ENCODE measurements at regions not wholly inside any gene's neighbourhood (a gene's known extent, or its start where the extent isn't known, plus 50 kb on each side); places are given as distances from the start of the nearest gene placed in this dataset.
"Not testable (repeated sequence)": the region's sequence is repeated elsewhere in the genome, so short reads cannot be mapped to it uniquely, and the experiment has no call there.

- DNase-seq = no peak
These were observed 227.4 kb downstream of the RPAP3 start for GRCh38 chr12:47478426-47478825.

GRCh38 chr12:47473091-47473490 lies 232.7 kb downstream of the RPAP3 start:
- no peak for DNase-seq

GRCh38 chr12:47470349-47470748 lies 235.5 kb downstream of the RPAP3 start:
- DNase-seq = not testable (repeated sequence)

GRCh38 chr12:47463918-47464317 lies 241.9 kb downstream of the RPAP3 start:
- not testable (repeated sequence) for DNase-seq

- DNase-seq = no peak
These were observed 247.6 kb downstream of the RPAP3 start for GRCh38 chr12:47458279-47458678.

- DNase-seq = no peak
These were observed 256.0 kb downstream of the RPAP3 start for GRCh38 chr12:47449797-47450196.

- no peak for DNase-seq
These were observed 263.5 kb downstream of the RPAP3 start for GRCh38 chr12:47442310-47442709.

- no peak for DNase-seq
These were observed 264.3 kb downstream of the RPAP3 start for GRCh38 chr12:47441490-47441889.

GRCh38 chr12:47438175-47438574 lies 267.7 kb downstream of the RPAP3 start:
- no peak for DNase-seq

- DNase-seq = no peak
These were observed 268.3 kb downstream of the RPAP3 start for GRCh38 chr12:47437570-47437969.

- DNase-seq = no peak
These were observed 272.0 kb downstream of the RPAP3 start for GRCh38 chr12:47433876-47434275.

- DNase-seq = not testable (repeated sequence)
These were observed 279.0 kb downstream of the RPAP3 start for GRCh38 chr12:47426678-47427309.

- no peak for DNase-seq
These were observed 283.2 kb downstream of the RPAP3 start for GRCh38 chr12:47422611-47423010.

- DNase-seq = no peak
These were observed 286.3 kb downstream of the RPAP3 start for GRCh38 chr12:47419497-47419896.

- no peak for DNase-seq
These were observed 287.9 kb downstream of the RPAP3 start for GRCh38 chr12:47417955-47418354.

- DNase-seq = no peak
These were observed 288.7 kb downstream of the RPAP3 start for GRCh38 chr12:47417121-47417520.

- no peak for DNase-seq
These were observed 290.8 kb downstream of the RPAP3 start for GRCh38 chr12:47415054-47415453.

GRCh38 chr12:47414511-47414910 lies 291.3 kb downstream of the RPAP3 start:
- no peak for DNase-seq

- DNase-seq = no peak
These were observed 292.0 kb downstream of the RPAP3 start for GRCh38 chr12:47413806-47414205.

- DNase-seq = no peak
These were observed 293.1 kb downstream of the RPAP3 start for GRCh38 chr12:47412601-47413236.

GRCh38 chr12:47411966-47412365 lies 293.9 kb downstream of the RPAP3 start:
- DNase-seq = no peak

- no peak for DNase-seq
These were observed 295.0 kb downstream of the RPAP3 start for GRCh38 chr12:47410862-47411261.

- no peak for DNase-seq
These were observed 295.4 kb downstream of the RPAP3 start for GRCh38 chr12:47410383-47410782.

- no peak for DNase-seq
These were observed 296.4 kb downstream of the RPAP3 start for GRCh38 chr12:47409310-47409987.

Data from NCI-H146 (cell line).